ENCODE measurements at regions not wholly inside any gene's neighbourhood (a gene's known extent, or its start where the extent isn't known, plus 50 kb on each side); places are given as distances from the start of the nearest gene placed in this dataset.
A peak's percentile ranks its signal among the peaks of the same experiment; 100 is the strongest.

- no peak for DNase-seq
Observed at GRCh38 chr2:144854596-144854995, 334.7 kb upstream of the ZEB2 start.

GRCh38 chr2:144849612-144850011, 329.7 kb upstream of the ZEB2 start:
- DNase-seq = no peak

GRCh38 chr2:144848423-144848822, 328.5 kb upstream of the ZEB2 start:
- DNase-seq = no peak

- no peak for DNase-seq
Observed at GRCh38 chr2:144847347-144848080, 327.6 kb upstream of the ZEB2 start.

GRCh38 chr2:144836635-144837350, 316.9 kb upstream of the ZEB2 start:
- no peak for DNase-seq

GRCh38 chr2:144835634-144836350, 315.9 kb upstream of the ZEB2 start:
- DNase-seq = no peak

GRCh38 chr2:144834998-144835633, 315.2 kb upstream of the ZEB2 start:
- DNase-seq = no peak

GRCh38 chr2:144834363-144834762, 314.4 kb upstream of the ZEB2 start:
- DNase-seq = no peak

- peak; percentile 15 to 69 (median 57) for DNase-seq
Observed at GRCh38 chr2:144833075-144833637, 313.2 kb upstream of the ZEB2 start.

- DNase-seq = peak in 2 of 3 donors; percentile 17 to 23
Observed at GRCh38 chr2:144832048-144832447, 312.1 kb upstream of the ZEB2 start.

GRCh38 chr2:144830543-144830942, 310.6 kb upstream of the ZEB2 start:
- DNase-seq = no peak

GRCh38 chr2:144827404-144827803, 307.5 kb upstream of the ZEB2 start:
- no peak for DNase-seq

- peak in 2 of 3 donors; percentile 12 to 28 for DNase-seq
Observed at GRCh38 chr2:144826105-144826504, 306.2 kb upstream of the ZEB2 start.

- peak; percentile 75 to 96 (median 92) for DNase-seq
Observed at GRCh38 chr2:144825331-144826020, 305.6 kb upstream of the ZEB2 start.

- DNase-seq = peak; percentile 9 to 62 (median 52)
Observed at GRCh38 chr2:144824306-144825080, 304.6 kb upstream of the ZEB2 start.

GRCh38 chr2:144822966-144823365, 303.0 kb upstream of the ZEB2 start:
- peak; percentile 38 to 80 (median 78) for DNase-seq

GRCh38 chr2:144812288-144812687, 292.4 kb upstream of the ZEB2 start:
- DNase-seq = no peak

GRCh38 chr2:144801766-144802165, 281.8 kb upstream of the ZEB2 start:
- DNase-seq = no peak

GRCh38 chr2:144801325-144801724, 281.4 kb upstream of the ZEB2 start:
- no peak for DNase-seq

- no peak for DNase-seq
Observed at GRCh38 chr2:144798989-144799388, 279.1 kb upstream of the ZEB2 start.

GRCh38 chr2:144798034-144798433, 278.1 kb upstream of the ZEB2 start:
- no peak for DNase-seq

Data from suppressor macrophage treated with lipopolysaccharide for 1 hour (primary cell).